NCI-H2171 (cell line): ENCODE measurements at regions not wholly inside any gene's neighbourhood (a gene's known extent, or its start where the extent isn't known, plus 50 kb on each side); places are given as distances from the start of the nearest gene placed in this dataset.

ENCODE experiments used
- DNase-seq: peaks from one replicate; lab custom pipeline; 2025; lab: John Stamatoyannopoulos, UW

DNA sequence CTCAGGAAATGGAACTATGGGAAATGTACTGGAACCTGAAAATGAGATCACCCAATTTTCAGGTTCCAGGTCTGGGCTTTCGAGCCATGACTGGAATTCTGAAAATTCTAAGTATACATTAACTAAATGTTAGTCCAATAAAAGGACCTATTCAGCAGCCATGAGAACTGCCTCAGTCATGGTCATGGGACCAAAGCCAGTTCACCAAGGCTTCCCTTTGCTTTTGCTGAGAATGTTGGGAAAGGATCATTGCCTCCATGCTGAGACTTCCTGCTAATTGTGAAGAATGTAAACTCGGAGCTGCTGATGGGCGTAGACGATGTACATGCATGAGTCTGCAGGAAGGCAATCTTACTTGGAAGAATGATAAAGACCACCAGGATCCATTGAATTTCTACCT is 624.4 kb upstream of the SOX11 start:
- no peak for DNase-seq

DNA sequence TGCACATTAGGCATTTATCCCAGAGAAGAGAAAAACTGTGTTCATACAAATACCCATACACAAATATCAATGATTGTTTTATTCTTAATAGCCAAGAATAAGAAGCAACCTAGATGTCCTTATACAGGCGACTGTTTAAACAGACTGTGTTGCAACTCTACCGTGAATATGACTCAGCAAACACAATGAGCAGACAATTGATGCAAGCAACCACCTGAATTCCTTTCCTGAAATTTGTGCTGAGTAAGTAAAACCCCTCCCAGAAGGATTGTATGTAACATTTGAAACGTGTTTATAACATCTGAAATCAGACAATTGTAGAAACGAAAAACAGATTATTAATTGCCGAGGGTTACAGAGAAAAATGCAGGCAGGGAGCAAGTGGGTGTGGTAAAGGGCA is 621.9 kb upstream of the SOX11 start:
- DNase-seq = no peak

- no peak for DNase-seq
Measured at GRCh38 chr2:5074733-5075132, 617.5 kb upstream of the SOX11 start.

DNA sequence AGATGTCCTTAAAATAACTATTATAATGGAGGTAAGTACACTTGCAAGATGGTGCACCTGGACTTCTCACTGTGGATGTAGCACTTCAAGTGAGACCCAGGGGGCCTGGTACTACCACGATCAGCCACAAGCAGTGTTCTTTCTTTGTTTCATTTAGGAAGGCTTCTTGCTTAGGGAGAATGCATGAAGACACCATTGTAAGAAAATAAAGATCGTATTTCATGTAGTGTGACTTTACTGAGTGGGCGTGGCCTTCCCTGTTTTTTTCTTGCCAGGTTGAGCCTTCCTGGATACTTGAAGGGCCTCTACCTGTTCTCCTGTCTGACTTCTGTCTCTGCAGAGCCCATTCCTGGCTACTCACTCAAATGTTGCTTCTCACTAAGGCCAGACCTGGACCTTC is 615.6 kb upstream of the SOX11 start:
- peak; percentile 35 for DNase-seq

DNA sequence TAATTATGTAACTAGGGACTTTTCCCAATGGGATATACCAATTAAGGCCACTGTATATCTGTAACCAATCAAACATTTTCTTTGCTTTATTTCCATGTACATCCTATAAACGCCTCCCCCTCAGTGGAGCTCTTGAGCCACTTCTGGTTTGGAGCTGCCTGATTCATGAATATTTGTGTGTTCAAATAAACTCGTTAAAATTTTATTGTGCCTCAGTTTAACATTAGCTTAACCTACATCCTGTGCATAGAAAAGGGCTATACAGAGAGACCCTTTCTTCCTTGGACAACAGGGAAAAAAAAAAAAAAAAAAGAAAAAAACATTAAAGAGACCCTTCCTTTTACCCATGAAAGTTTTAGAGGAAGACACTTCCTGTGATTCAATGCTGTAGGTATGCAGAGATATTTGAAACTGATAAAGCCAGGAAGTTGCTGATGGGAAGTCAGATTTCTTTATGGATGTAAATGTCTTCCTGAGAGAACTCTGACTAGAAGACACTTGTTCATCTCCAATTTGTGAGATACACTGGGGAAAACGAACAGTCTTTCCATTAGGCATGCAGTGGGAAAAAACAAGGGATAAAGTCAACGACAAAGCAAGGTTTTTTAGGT is 614.6 kb upstream of the SOX11 start:
- peak; percentile 7 for DNase-seq

DNA sequence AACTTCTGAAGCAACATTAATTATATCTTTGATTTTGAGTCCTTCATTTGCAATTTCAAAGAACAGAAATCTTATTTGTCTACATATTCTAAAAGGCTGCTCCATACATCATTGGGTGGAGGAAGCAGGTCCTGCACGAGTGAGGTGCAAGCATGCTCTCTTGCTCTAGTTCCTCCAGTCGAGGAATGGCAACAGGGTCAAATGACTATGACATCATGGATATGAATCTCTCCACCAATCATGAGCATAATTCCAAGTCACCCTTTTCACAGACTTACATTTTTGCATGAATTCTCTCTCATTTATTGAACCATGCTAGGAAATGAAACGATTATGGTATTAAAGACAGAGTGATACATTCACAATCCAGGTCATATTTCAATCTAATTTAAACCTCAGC is 608.8 kb upstream of the SOX11 start:
- no peak for DNase-seq

- DNase-seq = no peak
Measured at GRCh38 chr2:5089409-5089808, 602.8 kb upstream of the SOX11 start.

DNA sequence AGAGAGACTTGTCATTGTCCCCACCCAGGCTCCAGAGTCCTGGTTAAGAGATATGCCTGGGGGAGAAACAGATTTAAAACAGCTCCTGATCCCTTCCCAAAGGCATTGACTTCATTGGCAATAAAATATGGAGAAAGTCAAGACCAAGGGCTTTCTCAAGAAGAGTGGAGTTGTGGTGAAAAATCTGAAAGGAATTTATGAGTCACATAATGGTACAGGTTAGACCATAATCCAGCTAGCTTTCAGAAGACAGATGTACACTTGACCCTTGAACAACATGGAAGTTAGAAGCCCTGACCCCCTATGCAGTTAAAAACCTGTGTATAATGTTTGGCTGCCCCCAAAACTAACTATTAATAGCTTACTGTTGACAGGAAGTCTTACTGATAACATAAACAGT is 599.1 kb upstream of the SOX11 start:
- no peak for DNase-seq

- no peak for DNase-seq
Measured at GRCh38 chr2:5093518-5093917, 598.7 kb upstream of the SOX11 start.

DNA sequence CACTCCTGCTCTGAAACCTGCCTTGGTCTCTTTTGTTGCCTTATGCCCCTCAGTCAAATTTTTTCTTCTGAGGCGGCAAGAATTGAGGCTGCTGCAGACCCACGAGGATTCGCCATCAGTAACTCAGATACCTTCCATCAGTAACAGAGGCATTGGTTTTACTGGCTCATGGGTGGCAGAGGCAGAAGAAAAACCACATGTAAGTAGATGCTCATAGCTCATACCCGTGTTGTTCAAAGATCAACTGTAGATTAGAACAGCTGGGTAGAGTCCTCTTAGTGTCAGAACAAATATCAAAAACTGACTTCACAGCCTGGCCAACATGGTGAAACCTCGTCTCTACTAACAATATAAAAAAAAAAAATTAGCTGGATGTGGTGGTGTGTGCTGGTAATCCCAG is 598.0 kb upstream of the SOX11 start:
- no peak for DNase-seq

DNA sequence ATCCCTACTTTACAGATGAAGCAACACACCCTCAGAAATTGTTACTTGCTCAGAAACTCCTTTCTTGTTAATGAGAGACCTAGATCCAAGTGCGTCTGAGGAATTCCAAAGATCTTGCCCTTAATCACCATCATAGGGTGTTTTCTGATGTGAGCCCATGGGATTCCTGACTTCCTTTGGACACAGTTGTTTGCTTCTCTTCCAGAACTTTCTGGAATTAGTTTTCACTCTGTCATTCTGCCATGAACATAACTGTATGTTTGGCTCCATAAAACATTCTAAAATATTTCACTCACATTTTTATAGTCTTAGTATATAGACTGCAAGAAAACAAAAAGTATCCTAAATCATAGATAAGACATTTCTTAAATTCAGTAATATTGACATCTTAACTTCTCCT is 593.9 kb upstream of the SOX11 start:
- DNase-seq = no peak

DNA sequence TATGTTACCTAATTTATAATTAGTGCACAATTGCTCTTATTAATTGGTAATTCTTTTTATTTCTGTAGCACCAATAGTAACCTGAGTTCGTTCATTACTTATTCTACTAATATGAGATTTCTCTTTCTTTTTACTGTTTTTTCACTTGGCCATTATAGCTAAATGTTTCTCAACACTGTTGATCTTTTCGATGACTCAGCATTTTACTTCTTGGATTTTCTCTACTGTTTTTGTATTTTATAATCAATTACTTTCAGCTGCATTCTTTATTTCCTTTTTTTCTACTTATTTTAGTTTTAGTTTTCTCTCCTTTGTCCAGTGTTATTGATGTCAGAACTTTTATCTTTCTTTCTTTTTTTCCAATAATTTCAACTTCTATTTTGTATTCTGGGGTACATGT is 589.4 kb upstream of the SOX11 start:
- DNase-seq = no peak

DNA sequence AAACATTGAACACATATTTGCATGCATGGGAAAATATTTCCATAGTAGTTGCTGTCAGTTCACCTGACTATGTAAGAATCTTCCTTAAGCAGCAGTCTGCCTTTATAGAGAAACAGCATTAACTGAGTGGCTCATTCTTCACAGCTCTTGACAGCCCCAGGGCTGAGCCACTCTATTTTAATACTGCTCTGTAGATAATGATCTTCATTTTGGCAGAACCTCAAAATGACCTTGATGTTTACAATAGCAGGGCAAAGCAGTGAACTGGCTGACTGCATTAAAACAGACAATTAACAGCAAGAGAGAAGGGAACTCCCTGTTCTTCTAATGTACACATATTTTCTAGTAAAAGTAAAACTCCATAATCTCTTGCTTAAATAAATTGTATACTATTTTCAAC is 580.6 kb upstream of the SOX11 start:
- peak; percentile 8 for DNase-seq

DNA sequence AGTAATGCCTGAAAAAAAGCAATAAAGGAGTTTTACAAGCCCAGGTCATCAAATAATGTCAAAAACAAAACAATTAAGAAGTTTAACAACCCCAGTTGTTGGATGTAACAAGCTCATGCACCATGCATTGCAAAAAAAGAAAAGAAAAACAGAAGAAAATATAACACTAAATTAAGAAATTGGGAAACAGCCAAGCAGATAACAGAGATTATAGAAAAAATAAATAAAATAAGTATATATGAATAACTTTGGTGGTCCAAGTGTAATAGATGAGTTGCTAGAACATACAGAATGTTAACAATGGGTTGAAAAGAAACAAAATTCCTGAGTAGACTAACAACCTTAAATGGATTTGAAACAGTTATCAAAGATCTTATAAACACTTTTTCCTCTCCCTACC is 573.1 kb upstream of the SOX11 start:
- no peak for DNase-seq

DNA sequence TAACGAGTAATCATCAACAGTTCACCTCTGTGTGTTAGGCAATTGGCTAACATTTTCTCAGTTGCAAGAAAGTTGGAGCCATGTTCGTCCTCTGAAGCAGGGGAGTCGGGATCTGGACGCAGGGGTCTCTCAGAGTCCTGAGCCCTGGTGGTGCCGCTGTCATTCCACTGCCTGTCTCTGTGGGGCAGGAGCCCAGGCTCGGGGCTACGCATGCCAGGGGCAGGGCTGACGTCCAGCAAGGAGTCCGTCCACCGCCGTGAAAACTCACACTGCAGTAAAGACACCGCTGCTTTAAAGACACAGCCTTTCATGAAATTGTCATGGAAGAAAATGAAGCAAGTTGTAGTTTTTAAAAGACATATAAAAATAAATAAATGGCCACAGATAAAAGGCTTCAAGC is 571.1 kb upstream of the SOX11 start:
- DNase-seq = no peak

GRCh38 chr2:5121642-5122041 is 570.5 kb upstream of the SOX11 start:
- no peak for DNase-seq

DNA sequence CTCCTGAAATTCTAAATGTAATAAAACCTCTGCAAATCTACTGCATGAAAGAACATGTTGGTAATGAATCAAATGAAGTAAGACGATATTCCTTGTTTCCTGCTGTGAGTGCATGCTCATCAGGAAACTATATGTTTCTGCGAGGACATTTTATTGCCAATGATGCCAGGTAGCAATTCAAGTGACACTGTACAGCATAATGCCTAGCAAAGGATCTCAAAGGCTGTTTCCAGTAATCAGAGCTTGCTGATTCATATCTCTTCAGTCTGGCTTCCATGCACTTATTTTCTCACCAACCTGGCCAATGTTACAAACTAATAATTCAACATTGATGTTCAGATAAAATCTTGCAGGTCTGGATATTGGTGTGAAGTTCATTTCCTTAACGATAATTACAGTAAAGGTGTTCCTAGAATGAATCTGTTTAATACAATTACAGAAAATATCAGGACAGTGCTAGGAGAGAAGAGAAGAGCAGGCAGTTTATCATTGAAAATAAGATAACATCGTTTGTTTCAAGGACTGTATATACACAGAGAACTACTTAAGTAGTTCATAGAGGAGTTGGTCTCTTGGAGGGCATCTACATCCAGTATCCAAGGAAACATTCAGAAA is 568.5 kb upstream of the SOX11 start:
- peak; percentile 40 for DNase-seq

- peak; percentile 5 for DNase-seq
Measured at GRCh38 chr2:5125017-5125730, 567.0 kb upstream of the SOX11 start.

- no peak for DNase-seq
Measured at GRCh38 chr2:5132281-5132680, 559.9 kb upstream of the SOX11 start.

DNA sequence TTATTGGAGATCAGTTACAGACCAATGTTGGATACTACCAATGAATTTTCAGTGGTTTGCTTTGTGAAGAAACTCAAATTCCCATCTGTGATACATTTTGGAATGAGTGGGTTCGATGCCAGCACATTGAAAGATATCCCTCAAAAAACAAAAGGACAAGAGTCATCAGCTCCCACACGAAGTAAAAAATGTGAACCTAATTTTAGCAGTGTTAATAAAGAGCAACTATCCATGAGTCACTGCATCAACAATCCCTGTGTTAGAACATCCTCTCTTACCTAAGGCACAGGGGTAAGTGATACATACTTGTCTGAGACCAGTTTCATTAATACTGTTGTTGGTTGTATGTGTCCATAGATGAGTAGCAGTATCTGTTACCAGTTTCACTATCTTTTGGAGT is 551.8 kb upstream of the SOX11 start:
- no peak for DNase-seq

GRCh38 chr2:5144159-5144558 is 548.0 kb upstream of the SOX11 start:
- no peak for DNase-seq

DNA sequence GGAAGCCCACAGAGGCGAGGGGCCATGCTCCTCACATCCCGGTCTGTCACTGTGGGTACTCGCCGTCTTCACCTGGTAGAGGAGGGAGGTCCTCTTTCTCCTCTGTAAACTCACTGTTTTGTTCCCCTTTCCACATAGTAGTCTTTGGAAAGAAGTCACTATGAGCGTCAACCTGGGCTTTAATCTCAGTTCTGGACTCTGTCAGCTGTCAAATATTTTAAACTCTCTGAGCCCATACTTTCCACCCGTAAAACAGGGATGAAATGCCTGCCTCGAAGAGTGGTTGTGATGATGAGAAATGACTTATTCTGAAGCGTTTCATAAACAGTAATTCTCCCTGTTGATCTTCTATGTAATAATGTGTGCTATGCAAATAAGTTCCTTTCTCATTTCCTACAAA is 547.1 kb upstream of the SOX11 start:
- DNase-seq = no peak

- DNase-seq = no peak
Measured at GRCh38 chr2:5145801-5146200, 546.4 kb upstream of the SOX11 start.
